ENCODE measurements at regions not wholly inside any gene's neighbourhood (a gene's known extent, or its start where the extent isn't known, plus 50 kb on each side); places are given as distances from the start of the nearest gene placed in this dataset.

DNA sequence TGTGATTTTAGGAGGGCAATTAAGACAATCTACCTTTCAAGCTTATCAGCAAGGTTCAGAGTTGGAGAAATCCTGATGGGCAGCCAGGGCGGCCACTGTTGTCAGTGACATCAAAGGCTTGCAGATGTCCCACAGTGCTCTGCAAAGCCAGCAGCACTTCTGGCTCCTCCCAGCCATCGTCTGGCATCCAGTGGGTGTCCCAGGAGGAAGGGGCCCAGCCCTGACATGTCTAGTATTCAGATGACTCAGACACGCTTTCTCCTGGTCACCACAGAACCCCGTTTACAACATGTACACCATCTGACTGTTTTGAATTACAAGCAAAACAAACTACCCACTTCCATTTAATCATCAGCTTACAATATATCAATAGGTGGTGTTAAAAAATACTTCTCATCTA lies 61.4 kb downstream of the CYRIA start:
- no peaks in the 10 kb centered on the region for H3K4me1 ChIP-seq
- H3K4me2 ChIP-seq (ENCODE audit: low read length), result no peak overlapping the region
- no peak overlapping the region for H2AFZ ChIP-seq
- no peaks in the 10 kb centered on the region for H3K36me3 ChIP-seq (ENCODE audit: control insufficient read depth, insufficient read depth, low read length)
- no peak overlapping the region for H3K27ac ChIP-seq
- no peaks in the 10 kb centered on the region for H3K9me3 ChIP-seq (ENCODE audit: control insufficient read depth, low read length)
- no peaks in the 10 kb centered on the region for H3K27me3 ChIP-seq (ENCODE audit: control insufficient read depth, insufficient read depth, low read length)
- H3K9ac ChIP-seq, result no peak overlapping the region
- TF ChIP-seq, protein P1, sequence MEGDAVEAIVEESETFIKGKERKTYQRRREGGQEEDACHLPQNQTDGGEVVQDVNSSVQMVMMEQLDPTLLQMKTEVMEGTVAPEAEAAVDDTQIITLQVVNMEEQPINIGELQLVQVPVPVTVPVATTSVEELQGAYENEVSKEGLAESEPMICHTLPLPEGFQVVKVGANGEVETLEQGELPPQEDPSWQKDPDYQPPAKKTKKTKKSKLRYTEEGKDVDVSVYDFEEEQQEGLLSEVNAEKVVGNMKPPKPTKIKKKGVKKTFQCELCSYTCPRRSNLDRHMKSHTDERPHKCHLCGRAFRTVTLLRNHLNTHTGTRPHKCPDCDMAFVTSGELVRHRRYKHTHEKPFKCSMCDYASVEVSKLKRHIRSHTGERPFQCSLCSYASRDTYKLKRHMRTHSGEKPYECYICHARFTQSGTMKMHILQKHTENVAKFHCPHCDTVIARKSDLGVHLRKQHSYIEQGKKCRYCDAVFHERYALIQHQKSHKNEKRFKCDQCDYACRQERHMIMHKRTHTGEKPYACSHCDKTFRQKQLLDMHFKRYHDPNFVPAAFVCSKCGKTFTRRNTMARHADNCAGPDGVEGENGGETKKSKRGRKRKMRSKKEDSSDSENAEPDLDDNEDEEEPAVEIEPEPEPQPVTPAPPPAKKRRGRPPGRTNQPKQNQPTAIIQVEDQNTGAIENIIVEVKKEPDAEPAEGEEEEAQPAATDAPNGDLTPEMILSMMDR (IDR thresholded peaks at IDR 0.05), result no peak
- H3K4me3 ChIP-seq (ENCODE audit: low read depth, low read length), result no peak overlapping the region
- H3K79me2 ChIP-seq, result no peaks in the 10 kb centered on the region

DNA sequence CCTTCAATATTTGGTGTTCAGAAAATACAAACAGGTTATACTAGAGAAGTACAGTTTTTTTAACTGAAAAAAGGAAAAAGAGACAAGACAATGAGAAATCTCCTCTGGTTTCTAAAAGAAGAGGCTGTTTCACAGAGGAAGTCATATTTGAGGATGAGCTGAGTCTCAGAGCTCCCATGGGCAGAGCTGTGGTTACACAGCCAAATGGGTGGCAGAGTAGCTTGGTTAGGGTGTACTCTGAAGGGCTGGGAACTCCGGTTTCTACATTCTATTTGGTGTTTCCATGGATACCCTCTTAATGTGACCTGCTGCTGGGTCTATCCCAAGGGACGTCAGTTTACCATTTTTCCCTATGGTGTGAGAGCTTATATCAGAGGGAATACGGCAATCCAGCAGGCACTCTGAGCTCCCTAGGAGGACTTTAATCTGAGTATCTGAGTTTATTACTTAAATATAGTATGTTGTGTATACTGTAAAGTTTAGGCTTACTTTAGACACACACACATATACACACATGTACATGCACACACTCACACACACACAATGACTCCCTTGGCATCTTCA lies 74.2 kb downstream of the CYRIA start:
- no peak overlapping the region for H2AFZ ChIP-seq
- no peak overlapping the region for H3K4me3 ChIP-seq (ENCODE audit: low read depth, low read length)
- no peak overlapping the region for H3K4me2 ChIP-seq (ENCODE audit: low read length)
- TF ChIP-seq, protein P1 (IDR thresholded peaks at IDR 0.05), result no peak
- H3K36me3 ChIP-seq (ENCODE audit: control insufficient read depth, insufficient read depth, low read length), result no peaks in the 10 kb centered on the region
- no peaks in the 10 kb centered on the region for H3K9me3 ChIP-seq (ENCODE audit: control insufficient read depth, low read length)
- H3K79me2 ChIP-seq, result no peaks in the 10 kb centered on the region
- H3K27me3 ChIP-seq (ENCODE audit: control insufficient read depth, insufficient read depth, low read length), result no peaks in the 10 kb centered on the region
- H3K9ac ChIP-seq, result no peak overlapping the region
- no peak overlapping the region for H3K27ac ChIP-seq
- no peaks in the 10 kb centered on the region for H3K4me1 ChIP-seq

DNA sequence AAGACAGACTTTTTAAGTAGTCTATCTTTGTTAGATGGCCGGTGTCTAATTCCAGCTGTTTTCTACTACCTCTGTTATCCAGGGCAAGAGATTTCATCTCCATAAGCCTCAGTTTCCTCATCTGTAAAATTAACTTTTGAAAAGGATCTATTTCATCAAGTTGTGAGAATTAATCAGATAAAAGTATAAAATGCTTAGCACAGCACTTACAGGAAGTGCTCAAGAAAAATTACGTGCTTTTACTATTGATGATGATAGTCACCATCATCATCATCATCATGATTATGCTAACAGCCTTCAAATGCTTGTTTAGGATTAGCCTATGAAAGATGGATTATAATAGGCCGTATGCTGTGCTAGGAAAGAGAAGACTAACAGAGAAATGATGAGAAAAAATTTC lies 76.2 kb downstream of the CYRIA start:
- H2AFZ ChIP-seq, result no peak overlapping the region
- TF ChIP-seq, protein P1 (IDR thresholded peaks at IDR 0.05), result no peak
- no peaks in the 10 kb centered on the region for H3K4me1 ChIP-seq
- H3K9ac ChIP-seq, result no peak overlapping the region
- H3K79me2 ChIP-seq, result no peaks in the 10 kb centered on the region
- no peaks in the 10 kb centered on the region for H3K36me3 ChIP-seq (ENCODE audit: control insufficient read depth, insufficient read depth, low read length)
- no peaks in the 10 kb centered on the region for H3K27me3 ChIP-seq (ENCODE audit: control insufficient read depth, insufficient read depth, low read length)
- H3K9me3 ChIP-seq (ENCODE audit: control insufficient read depth, low read length), result no peaks in the 10 kb centered on the region
- no peak overlapping the region for H3K4me2 ChIP-seq (ENCODE audit: low read length)
- H3K4me3 ChIP-seq (ENCODE audit: low read depth, low read length), result no peak overlapping the region
- no peak overlapping the region for H3K27ac ChIP-seq

DNA sequence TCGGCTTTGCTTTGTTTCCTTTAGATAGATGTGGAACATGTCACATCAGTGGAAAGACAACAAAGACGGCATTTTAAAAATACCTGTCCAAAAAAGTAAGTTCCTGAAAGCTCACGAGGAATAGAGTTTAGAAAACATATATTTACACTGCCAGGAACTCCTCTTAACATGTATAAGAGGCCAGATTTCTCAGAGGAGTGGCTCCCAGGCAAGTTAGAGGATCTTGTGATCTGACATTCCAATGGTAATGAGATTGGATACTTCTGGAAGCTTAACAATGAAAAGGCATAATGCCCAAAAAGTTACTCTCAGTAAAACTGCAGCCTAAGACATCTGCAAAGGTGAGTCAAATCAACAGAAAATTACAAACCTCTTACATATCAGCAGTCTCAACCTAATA lies 77.1 kb downstream of the CYRIA start:
- no peaks in the 10 kb centered on the region for H3K4me1 ChIP-seq
- H3K27ac ChIP-seq, result no peak overlapping the region
- TF ChIP-seq, protein P1 (IDR thresholded peaks at IDR 0.05), result no peak
- H3K27me3 ChIP-seq (ENCODE audit: control insufficient read depth, insufficient read depth, low read length), result no peaks in the 10 kb centered on the region
- no peak overlapping the region for H3K4me3 ChIP-seq (ENCODE audit: low read depth, low read length)
- no peaks in the 10 kb centered on the region for H3K79me2 ChIP-seq
- H3K36me3 ChIP-seq (ENCODE audit: control insufficient read depth, insufficient read depth, low read length), result no peaks in the 10 kb centered on the region
- H2AFZ ChIP-seq, result no peak overlapping the region
- H3K4me2 ChIP-seq (ENCODE audit: low read length), result no peak overlapping the region
- no peaks in the 10 kb centered on the region for H3K9me3 ChIP-seq (ENCODE audit: control insufficient read depth, low read length)
- no peak overlapping the region for H3K9ac ChIP-seq

DNA sequence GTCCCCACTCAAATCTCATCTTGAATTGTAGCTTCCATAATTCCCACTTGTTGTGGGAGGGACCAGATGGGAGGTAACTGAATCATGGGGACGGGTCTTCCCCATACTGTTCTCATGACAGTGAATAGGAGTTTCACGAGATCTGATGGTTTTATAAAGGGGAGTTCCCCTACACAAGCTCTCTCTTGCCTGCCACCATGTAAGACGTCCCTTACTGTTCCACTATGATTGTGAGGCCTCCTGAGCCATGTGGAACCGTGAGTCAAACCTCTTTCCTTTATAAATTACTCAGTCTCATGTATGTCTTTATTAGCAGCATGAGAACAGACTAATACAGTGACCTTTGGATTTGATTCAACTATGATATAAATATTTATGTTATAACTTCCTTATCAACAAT lies 78.0 kb downstream of the CYRIA start:
- H3K79me2 ChIP-seq, result no peaks in the 10 kb centered on the region
- no peak overlapping the region for H2AFZ ChIP-seq
- TF ChIP-seq, protein P1 (IDR thresholded peaks at IDR 0.05), result no peak
- H3K9me3 ChIP-seq (ENCODE audit: control insufficient read depth, low read length), result no peaks in the 10 kb centered on the region
- no peaks in the 10 kb centered on the region for H3K36me3 ChIP-seq (ENCODE audit: control insufficient read depth, insufficient read depth, low read length)
- no peak overlapping the region for H3K4me2 ChIP-seq (ENCODE audit: low read length)
- no peaks in the 10 kb centered on the region for H3K4me1 ChIP-seq
- no peak overlapping the region for H3K4me3 ChIP-seq (ENCODE audit: low read depth, low read length)
- H3K9ac ChIP-seq, result no peak overlapping the region
- no peaks in the 10 kb centered on the region for H3K27me3 ChIP-seq (ENCODE audit: control insufficient read depth, insufficient read depth, low read length)
- H3K27ac ChIP-seq, result no peak overlapping the region
